H1 (cell line): ENCODE measurements at regions not wholly inside any gene's neighbourhood (a gene's known extent, or its start where the extent isn't known, plus 50 kb on each side); places are given as distances from the start of the nearest gene placed in this dataset.

Experiments
- ATF2 ChIP-seq: IDR thresholded peaks from 2 replicates; pipeline ENCODE4 v1.6.1; 2012; ENCODE audit warnings: low read length, inconsistent platforms
- CBX5 ChIP-seq: fragments of 300-800, 300-1000 bp; sonication (generic); IDR thresholded peaks from 2 replicates; pipeline ENCODE4 v1.7.1; 2016; ENCODE audit warnings: antibody characterized with exemption, low read length, low read depth
- CTCF ChIP-seq, 3 experiments: IDR thresholded peaks; 1 replicate in 2 of 3; 2 replicates in 1 of 3; pipeline versions ENCODE4 v1.5.1 to v1.6.1; 2011; ENCODE audit warnings: low read length in 3 of 3, mild to moderate bottlenecking in 3 of 3, inconsistent platforms in 2 of 3, low read depth in 1 of 3, moderate library complexity in 1 of 3; ENCODE audit not compliant: insufficient read depth in 1 of 3; ENCODE audit errors: control extremely low read depth in 1 of 3
- EZH2 ChIP-seq: fragments of 200-600 bp; sonication (generic); IDR thresholded peaks from 2 replicates; pipeline ENCODE4 v1.7.1; 2012; ENCODE audit warnings: low read depth, mild to moderate bottlenecking, moderate library complexity, low read length, inconsistent platforms; ENCODE audit not compliant: severe bottlenecking
- JUND ChIP-seq: IDR thresholded peaks from 2 replicates; pipeline ENCODE4 v1.6.1; 2011; ENCODE audit warnings: mild to moderate bottlenecking, improper control_type of control experiment, low read length
- NANOG ChIP-seq: IDR thresholded peaks from 2 replicates; pipeline ENCODE4 v1.6.1; 2011; ENCODE audit warnings: low read length, low read depth, mild to moderate bottlenecking, inconsistent platforms; ENCODE audit not compliant: insufficient read depth, poor library complexity, severe bottlenecking
- POLR2A ChIP-seq, 2 experiments: IDR thresholded peaks; 1 replicate in 1 of 2; 2 replicates in 1 of 2; pipeline ENCODE4 v1.6.1; 2011; ENCODE audit warnings: low read depth in 2 of 2, low read length in 2 of 2, mild to moderate bottlenecking in 2 of 2; ENCODE audit errors: control extremely low read depth in 1 of 2
- SIN3A ChIP-seq, 2 experiments: IDR thresholded peaks in 1 of 2; conservative IDR thresholded peaks in 1 of 2; 2 replicates each; pipeline ENCODE4 v1.6.1; 2011 to 2012; ENCODE audit warnings: low read length in 2 of 2, improper control_type of control experiment in 1 of 2, low read depth in 1 of 2, mild to moderate bottlenecking in 1 of 2
- TEAD4 ChIP-seq: IDR thresholded peaks from 2 replicates; pipeline ENCODE4 v1.6.1; 2012; ENCODE audit warnings: low read depth, low read length, inconsistent platforms, mixed read lengths
- YY1 ChIP-seq: IDR thresholded peaks from 2 replicates; pipeline ENCODE4 v1.6.1; 2011; ENCODE audit warnings: low read depth, mild to moderate bottlenecking, low read length
- ZNF274 ChIP-seq: IDR thresholded peaks from 2 replicates; pipeline ENCODE4 v1.7.0; 2012; ENCODE audit warnings: low read length, borderline replicate concordance; ENCODE audit errors: extremely low read depth

GRCh38 chrX:134137341-134137740 lies 99.6 kb upstream of the CCDC160 start:
- no peak for TF ChIP-seq CTCF (IDR thresholded peaks at IDR 0.05; ENCODE audit: control extremely low read depth in 1 of 3, insufficient read depth in 1 of 3, low read depth in 1 of 3, low read length in 3 of 3)
- no peak for TF ChIP-seq POLR2A (IDR thresholded peaks at IDR 0.05; ENCODE audit: control extremely low read depth in 1 of 2, low read depth in 2 of 2, low read length in 2 of 2)
- no peak for TF ChIP-seq EZH2
- no peak for TF ChIP-seq TEAD4
- no peak for TF ChIP-seq ZNF274
- no peak for TF ChIP-seq ATF2
- TF ChIP-seq JUND = no peak
- TF ChIP-seq SIN3A (conservative IDR thresholded peaks at IDR 0.05 in 1 of 2, IDR thresholded peaks at IDR 0.05 in 1 of 2; ENCODE audit: low read depth in 1 of 2, low read length in 2 of 2) = no peak
- no peak for TF ChIP-seq NANOG
- TF ChIP-seq CBX5 = no peak
- no peak for TF ChIP-seq YY1
